NCI-H748 treated with DMSO at 0.1 percent for 48 hours (cell line): ENCODE measurements at regions not wholly inside any gene's neighbourhood (a gene's known extent, or its start where the extent isn't known, plus 50 kb on each side); places are given as distances from the start of the nearest gene placed in this dataset.

Experiments used
- DNase-seq: peaks from one replicate; lab custom pipeline; 2025; lab: John Stamatoyannopoulos, UW

GRCh38 chr7:16232273-16232672 lies 189.1 kb downstream of the CRPPA start:
- DNase-seq, result no peak

DNA sequence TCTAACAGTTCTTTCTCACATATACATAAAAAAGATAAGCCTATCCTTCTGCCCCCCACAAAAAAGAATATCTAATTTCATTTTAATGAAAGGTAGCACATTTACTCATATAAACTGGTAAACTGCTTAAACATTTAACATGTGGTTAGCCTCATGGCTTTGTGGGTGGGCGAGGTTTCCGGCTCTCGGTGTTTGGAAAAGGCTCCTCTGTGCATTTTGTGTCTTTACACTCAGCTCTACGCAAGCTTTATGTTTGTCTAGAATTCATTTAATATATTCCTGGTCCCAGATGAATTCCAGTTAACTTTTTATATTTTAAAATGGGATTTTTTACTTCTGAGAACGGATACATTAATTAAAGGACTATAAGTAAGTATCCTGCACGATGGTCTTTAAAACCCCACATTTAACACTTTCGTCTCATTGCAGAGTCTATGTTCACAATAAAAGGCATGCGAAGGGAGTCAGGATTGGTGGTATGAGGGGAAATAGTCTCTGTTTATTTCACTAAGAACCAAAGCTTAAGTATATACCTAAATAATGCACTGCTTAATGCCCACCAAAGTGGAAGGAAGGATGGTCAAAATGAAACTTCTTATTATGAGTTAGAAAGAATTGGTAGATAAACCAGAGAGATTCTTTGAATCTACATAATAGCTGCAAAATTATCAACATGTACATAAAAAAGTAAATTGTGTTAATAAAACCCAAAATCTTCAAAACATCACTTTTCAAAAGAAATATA lies 197.2 kb downstream of the CRPPA start:
- DNase-seq, result no peak

GRCh38 chr7:16212610-16213009 lies 208.7 kb downstream of the CRPPA start:
- DNase-seq, result no peak

GRCh38 chr7:16212032-16212431 lies 209.3 kb downstream of the CRPPA start:
- DNase-seq, result no peak

- DNase-seq, result no peak
Measured at GRCh38 chr7:16211402-16211925, 209.9 kb downstream of the CRPPA start.

- DNase-seq, result no peak
Measured at GRCh38 chr7:16210171-16210570, 211.2 kb downstream of the CRPPA start.

DNA sequence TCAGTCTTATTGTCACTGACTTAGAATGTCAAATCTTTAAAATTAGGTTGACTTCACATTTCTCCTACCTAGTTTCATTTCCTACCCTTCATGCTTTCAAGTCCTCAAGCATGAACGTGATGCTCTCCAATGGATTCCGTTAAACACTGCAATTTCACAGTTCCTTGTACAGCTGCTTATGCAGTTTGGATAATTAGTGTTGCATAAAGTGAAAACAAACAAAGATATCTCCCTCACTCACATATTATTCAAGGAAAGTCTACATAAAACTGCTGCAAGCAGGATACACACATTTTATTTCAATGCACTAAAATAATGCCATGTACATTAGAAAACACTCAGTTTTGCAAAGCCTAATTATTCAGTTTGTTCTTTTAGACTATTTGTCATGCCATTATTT lies 214.0 kb downstream of the CRPPA start:
- DNase-seq, result no peak

DNA sequence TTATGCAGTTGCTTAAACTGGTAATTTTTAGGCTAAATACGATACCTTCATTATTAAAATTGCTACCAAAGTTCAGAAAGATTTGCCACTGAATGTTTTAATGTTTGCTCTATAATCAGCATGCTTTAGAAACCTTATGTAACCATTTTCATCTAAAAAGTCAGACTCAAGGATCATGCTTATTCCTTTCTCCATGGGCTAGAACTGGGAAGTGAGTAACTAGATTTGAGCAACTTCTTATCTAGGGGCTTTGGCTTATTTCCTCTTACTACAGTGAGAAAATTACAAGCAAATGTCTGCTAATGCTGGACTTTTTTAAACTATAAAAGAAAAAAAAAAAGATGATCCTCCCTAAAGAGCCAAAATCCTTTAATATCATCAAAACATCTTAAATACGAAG lies 215.9 kb downstream of the CRPPA start:
- DNase-seq, result no peak

DNA sequence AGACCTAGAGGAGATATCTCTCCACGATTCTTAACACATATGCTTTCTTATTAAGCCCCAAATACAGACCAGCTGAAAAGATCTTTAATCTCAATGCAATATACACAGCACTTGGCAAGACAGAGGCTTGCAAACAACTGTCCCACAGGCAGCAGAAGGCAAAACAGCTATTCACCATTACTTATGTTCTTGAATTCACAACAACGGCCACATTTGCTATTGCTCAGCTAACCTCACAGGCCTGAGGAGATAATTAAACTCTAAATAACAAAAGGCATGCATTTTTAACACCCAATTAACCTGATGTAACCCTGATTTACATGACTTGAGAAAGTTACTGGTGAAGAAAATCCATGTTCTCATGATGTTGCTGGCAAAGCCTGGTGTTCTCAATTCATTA lies 216.4 kb downstream of the CRPPA start:
- DNase-seq, result no peak

GRCh38 chr7:16203065-16203464 lies 218.3 kb downstream of the CRPPA start:
- DNase-seq, result peak; percentile 65

DNA sequence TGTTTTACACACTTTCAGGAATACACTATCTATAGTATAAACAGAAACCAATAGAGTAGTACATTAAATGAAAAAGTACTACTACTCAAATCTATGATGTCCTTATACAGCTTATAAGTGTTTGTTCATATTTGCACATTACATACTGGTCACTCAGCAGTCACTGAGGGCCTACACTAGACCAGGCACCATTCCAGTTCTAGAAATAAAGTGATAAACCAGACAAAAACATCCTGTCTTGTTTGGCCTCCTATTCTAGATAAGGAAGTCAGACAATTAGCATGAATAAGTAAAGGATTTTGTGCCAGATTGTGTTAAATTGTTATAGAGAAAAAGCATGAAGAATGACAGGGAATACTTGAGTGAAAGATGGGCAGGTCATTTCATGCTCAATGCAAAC lies 219.0 kb downstream of the CRPPA start:
- no peak for DNase-seq

DNA sequence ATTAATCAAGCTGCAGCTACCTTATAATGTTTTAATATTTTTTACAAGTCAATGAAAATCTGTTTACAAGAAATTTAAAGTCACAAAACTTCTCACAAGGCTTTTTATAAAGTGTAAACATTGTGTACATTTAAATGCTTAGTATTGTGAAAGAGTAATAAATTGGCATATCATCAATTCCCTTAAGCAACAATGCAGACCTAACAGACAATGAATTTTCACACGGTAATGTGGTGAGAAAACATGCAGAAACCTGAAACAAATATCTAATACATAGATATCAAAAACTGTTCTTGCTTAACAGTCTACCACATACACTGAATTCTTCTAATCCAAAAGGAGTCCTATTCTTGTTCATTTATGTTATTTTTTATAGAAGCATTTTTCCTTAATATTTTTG lies 220.7 kb downstream of the CRPPA start:
- DNase-seq, result no peak

DNA sequence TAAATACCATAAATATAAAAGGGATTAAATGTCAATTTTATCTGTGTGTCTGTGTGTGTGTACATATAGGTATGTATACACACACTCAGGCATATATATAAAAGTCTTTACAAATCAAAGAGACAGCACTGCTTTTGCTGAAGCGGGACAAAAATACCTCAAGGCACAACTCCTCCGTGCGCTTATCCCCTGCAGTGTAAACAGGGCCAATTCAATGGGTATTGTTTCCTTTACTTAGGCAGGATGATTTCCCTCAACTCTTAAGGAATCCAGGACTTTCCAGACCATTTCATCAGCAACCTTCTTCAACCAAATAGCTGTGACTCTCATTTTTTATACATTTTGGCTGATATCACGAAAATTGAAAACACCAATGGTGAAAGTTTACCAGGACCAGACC lies 227.7 kb downstream of the CRPPA start:
- DNase-seq, result no peak

DNA sequence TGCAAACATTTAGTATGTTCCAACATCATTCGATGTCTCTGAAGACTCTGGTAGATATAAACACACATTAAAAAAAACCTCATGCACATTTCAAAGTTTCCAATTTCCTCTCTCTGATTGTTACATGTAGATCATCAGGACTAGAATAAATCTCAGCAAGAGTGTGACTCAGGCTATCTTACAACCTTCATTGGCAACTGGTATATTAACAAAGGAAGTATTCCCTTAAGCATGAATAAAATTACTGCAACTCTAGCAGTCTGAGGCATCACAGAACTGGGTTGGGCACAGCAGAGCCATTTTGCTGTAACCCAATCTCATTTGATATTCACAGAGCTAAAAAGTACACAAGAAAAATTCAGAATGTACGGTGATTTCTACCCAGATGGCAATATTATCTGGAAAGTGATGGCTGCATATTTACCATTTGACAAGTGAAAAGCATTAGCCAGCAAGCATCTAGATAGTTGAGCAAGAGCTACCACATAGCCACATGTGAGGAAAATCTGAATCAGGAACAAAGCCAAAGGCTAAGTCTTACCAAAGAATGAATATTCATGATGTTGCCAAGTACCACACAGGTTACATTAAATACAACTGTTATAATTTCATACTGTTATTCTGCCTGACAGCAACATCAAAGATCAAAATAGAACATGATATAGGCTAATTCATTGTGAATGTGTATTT lies 232.2 kb downstream of the CRPPA start:
- no peak for DNase-seq

- no peak for DNase-seq
Measured at GRCh38 chr7:16187131-16187530, 234.2 kb downstream of the CRPPA start.

- DNase-seq, result no peak
Measured at GRCh38 chr7:16178585-16178984, 242.8 kb downstream of the CRPPA start.

- DNase-seq, result no peak
Measured at GRCh38 chr7:16178092-16178491, 243.2 kb downstream of the CRPPA start.

GRCh38 chr7:16174253-16174652 lies 247.1 kb downstream of the CRPPA start:
- no peak for DNase-seq

DNA sequence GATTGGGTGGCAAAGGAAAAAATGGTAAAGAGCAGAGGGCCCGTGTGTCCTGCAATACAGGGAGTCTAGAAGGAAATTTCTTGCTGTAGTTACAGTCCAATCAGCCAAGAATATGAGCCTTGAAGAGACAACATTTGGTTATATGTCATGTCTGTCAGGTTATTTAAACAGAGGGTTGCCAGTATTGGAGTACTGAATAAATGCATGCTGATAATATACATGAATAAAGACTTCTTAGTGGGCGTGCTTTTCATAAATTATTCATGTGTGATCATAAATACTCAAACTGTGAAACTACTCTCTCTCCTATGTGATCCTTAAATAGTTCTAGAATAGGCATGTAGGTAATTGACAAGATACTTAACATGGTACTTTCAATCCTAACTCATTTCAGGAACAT lies 249.0 kb downstream of the CRPPA start:
- no peak for DNase-seq

- no peak for DNase-seq
Measured at GRCh38 chr7:16171928-16172327, 249.4 kb downstream of the CRPPA start.

DNA sequence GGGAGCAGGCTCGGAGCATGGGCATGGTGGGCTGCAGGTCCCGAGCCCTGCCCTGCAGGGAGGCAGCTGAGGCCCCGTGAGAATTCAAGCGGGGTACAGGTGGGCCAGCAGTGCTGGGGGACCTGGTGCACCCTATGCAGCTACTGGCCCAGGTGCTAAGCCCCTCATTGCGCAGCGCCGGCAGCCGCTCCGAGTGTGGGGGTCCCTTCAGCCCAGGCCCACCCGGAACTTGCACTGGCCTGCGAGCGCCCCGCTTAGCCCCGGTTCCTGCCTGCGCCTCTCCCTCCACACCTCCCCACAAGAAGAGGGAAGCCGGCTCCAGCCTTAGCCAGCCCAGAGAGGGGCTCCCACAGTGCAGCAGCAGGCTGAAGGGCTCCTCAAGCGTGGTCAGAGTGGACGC lies 250.7 kb downstream of the CRPPA start:
- no peak for DNase-seq

DNA sequence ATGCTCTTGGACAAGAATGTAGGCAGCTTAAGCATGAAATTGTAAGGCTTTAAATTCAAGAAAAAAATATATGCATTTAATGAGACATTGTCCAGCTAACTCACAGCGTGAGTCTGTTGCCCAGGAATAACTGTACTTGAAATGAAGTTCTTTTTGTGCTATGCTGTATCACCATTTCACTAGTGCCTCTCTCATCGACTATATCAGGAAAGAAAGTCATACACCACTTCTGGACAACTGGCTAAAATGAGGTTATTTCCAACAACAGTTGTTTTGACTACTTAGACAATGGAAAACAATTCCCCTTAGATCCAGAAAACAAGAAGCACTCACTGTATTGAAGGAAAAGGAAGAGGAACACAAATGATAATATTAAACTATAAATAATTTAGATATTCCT lies 251.8 kb downstream of the CRPPA start:
- DNase-seq, result no peak

DNA sequence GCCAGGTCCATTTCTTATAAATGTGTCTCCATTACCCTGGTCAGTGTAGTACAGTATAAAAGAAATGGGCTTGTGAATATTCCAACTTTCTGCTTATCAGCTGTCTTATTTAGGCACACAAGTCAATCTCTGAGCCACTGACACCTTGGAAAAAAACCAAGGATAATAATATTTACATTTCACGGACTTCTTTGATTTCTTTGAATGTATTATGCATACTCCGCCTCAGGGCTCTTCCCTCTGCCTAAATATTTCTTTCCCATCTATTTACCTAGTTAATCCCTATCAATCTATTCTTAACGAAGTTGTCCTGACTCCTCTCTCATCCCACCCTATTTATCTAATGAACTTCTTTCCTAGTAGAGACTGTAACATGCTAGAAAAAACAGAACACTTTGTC lies 253.8 kb downstream of the CRPPA start:
- no peak for DNase-seq

DNA sequence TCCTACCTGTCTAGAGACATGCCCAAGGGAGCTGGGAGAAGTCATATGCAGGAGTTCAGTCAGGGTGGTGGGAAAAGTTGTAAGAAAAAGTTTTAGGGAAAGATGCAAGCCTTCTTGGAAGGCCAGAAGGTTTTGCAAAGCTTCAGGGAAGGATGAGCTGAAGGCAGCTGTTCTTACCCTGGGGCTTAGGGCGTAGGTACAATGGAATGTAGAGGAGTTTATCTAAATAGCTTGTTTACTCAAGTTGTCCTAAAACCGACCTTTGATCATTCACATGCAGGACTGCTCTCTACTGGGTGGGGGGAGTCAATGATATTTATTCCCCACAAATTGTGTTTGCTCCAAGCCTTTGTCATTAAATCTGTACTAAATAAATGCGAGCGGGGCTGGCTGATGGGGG lies 277.0 kb downstream of the CRPPA start:
- no peak for DNase-seq
